ENCODE measurements at regions not wholly inside any gene's neighbourhood (a gene's known extent, or its start where the extent isn't known, plus 50 kb on each side); places are given as distances from the start of the nearest gene placed in this dataset.

GRCh38 chr16:73483934-73484711 is 436.2 kb upstream of the ZFHX3 start:
- Mint-ChIP-seq H3K27ac (no peak overlapping the region), H3K36me3 (ENCODE audit: low read depth) (no peaks in the 10 kb centered on the region), H3K4me1 (no peaks in the 10 kb centered on the region), H3K27me3 (peaks cover 3% of the 10 kb centered on the region), H3K4me3 (no peak overlapping the region), H3K9me3 (peaks cover 11% of the 10 kb centered on the region)
- no peak for DNase-seq
- POLR2A ChIA-PET: no interaction called here
- CTCF ChIA-PET: no interaction called here

- H3K27ac Mint-ChIP-seq: no peak overlapping the region
- H3K4me1 Mint-ChIP-seq: no peaks in the 10 kb centered on the region
- ChIA-PET CTCF (no interaction called here), POLR2A (no interaction called here)
- peaks cover 3% of the 10 kb centered on the region for H3K27me3 Mint-ChIP-seq
- peaks cover 13% of the 10 kb centered on the region for H3K9me3 Mint-ChIP-seq
- no peak overlapping the region for H3K4me3 Mint-ChIP-seq
- no peak for DNase-seq
- no peaks in the 10 kb centered on the region for H3K36me3 Mint-ChIP-seq (ENCODE audit: low read depth)
Observed at GRCh38 chr16:73483076-73483791, 435.3 kb upstream of the ZFHX3 start.

- no peak overlapping the region for H3K27ac Mint-ChIP-seq
- H3K36me3 Mint-ChIP-seq (ENCODE audit: low read depth): no peaks in the 10 kb centered on the region
- POLR2A ChIA-PET: no interaction called here
- peaks cover 13% of the 10 kb centered on the region for H3K9me3 Mint-ChIP-seq
- no peak overlapping the region for H3K4me3 Mint-ChIP-seq
- peaks cover 3% of the 10 kb centered on the region for H3K27me3 Mint-ChIP-seq
- no peak for DNase-seq
- no peaks in the 10 kb centered on the region for H3K4me1 Mint-ChIP-seq
- CTCF ChIA-PET: no interaction called here
Observed at GRCh38 chr16:73482310-73482709, 434.4 kb upstream of the ZFHX3 start.

- CTCF ChIA-PET: no interaction called here
Observed at GRCh38 chr16:73480381-73480780, 432.5 kb upstream of the ZFHX3 start.

GRCh38 chr16:73473713-73474112 is 425.8 kb upstream of the ZFHX3 start:
- ChIA-PET POLR2A (no interaction called here), CTCF (no interaction called here)
- Mint-ChIP-seq H3K4me3 (no peak overlapping the region), H3K27ac (no peak overlapping the region), H3K36me3 (ENCODE audit: low read depth) (no peaks in the 10 kb centered on the region), H3K27me3 (no peaks in the 10 kb centered on the region), H3K4me1 (no peaks in the 10 kb centered on the region), H3K9me3 (no peaks in the 10 kb centered on the region)
- DNase-seq: no peak

More at GRCh38 chr16:73480381-73480780, 432.5 kb upstream of the ZFHX3 start:
- Mint-ChIP-seq H3K4me3 (no peak overlapping the region), H3K27ac (no peak overlapping the region), H3K36me3 (ENCODE audit: low read depth) (no peaks in the 10 kb centered on the region), H3K4me1 (no peaks in the 10 kb centered on the region), H3K27me3 (peaks cover 3% of the 10 kb centered on the region), H3K9me3 (peaks cover 10% of the 10 kb centered on the region)
- POLR2A ChIA-PET: no interaction called here
- DNase-seq: no peak

- ChIA-PET POLR2A (no interaction called here), CTCF (no interaction called here)
- Mint-ChIP-seq H3K9me3 (peaks cover 15% of the 10 kb centered on the region), H3K4me3 (no peak overlapping the region), H3K27ac (no peak overlapping the region), H3K36me3 (ENCODE audit: low read depth) (no peaks in the 10 kb centered on the region), H3K27me3 (no peaks in the 10 kb centered on the region), H3K4me1 (no peaks in the 10 kb centered on the region)
- no peak for DNase-seq
Observed at GRCh38 chr16:73464834-73465233, 416.9 kb upstream of the ZFHX3 start.

- CTCF ChIA-PET: no interaction called here
- DNase-seq: no peak
- Mint-ChIP-seq H3K36me3 (ENCODE audit: low read depth) (no peaks in the 10 kb centered on the region), H3K4me1 (no peaks in the 10 kb centered on the region), H3K9me3 (peaks cover 12% of the 10 kb centered on the region), H3K4me3 (no peak overlapping the region), H3K27me3 (no peaks in the 10 kb centered on the region), H3K27ac (no peak overlapping the region)
- POLR2A ChIA-PET: no interaction called here
Observed at GRCh38 chr16:73459586-73459985, 411.7 kb upstream of the ZFHX3 start.

GRCh38 chr16:73457851-73458250 is 409.9 kb upstream of the ZFHX3 start:
- no peaks in the 10 kb centered on the region for H3K4me1 Mint-ChIP-seq
- ChIA-PET CTCF (no interaction called here), POLR2A (no interaction called here)
- H3K9me3 Mint-ChIP-seq: peaks cover 5% of the 10 kb centered on the region
- DNase-seq: no peak
- no peak overlapping the region for H3K27ac Mint-ChIP-seq
- no peak overlapping the region for H3K4me3 Mint-ChIP-seq
- no peaks in the 10 kb centered on the region for H3K27me3 Mint-ChIP-seq
- no peaks in the 10 kb centered on the region for H3K36me3 Mint-ChIP-seq (ENCODE audit: low read depth)

- POLR2A ChIA-PET: no interaction called here
- Mint-ChIP-seq H3K4me1 (no peaks in the 10 kb centered on the region), H3K36me3 (ENCODE audit: low read depth) (no peaks in the 10 kb centered on the region), H3K27me3 (no peaks in the 10 kb centered on the region), H3K4me3 (no peak overlapping the region), H3K9me3 (peaks cover 21% of the 10 kb centered on the region), H3K27ac (no peak overlapping the region)
- CTCF ChIA-PET: no interaction called here
- DNase-seq: no peak
Observed at GRCh38 chr16:73448970-73449369, 401.0 kb upstream of the ZFHX3 start.

GRCh38 chr16:73447846-73448245 is 399.9 kb upstream of the ZFHX3 start:
- ChIA-PET POLR2A (no interaction called here), CTCF (no interaction called here)
- H3K27me3 Mint-ChIP-seq: no peaks in the 10 kb centered on the region
- no peak overlapping the region for H3K4me3 Mint-ChIP-seq
- no peaks in the 10 kb centered on the region for H3K4me1 Mint-ChIP-seq
- no peak for DNase-seq
- H3K9me3 Mint-ChIP-seq: peaks cover 28% of the 10 kb centered on the region
- no peaks in the 10 kb centered on the region for H3K36me3 Mint-ChIP-seq (ENCODE audit: low read depth)
- H3K27ac Mint-ChIP-seq: no peak overlapping the region

GRCh38 chr16:73434621-73435020 is 386.7 kb upstream of the ZFHX3 start:
- no peaks in the 10 kb centered on the region for H3K36me3 Mint-ChIP-seq (ENCODE audit: low read depth)
- no peak overlapping the region for H3K27ac Mint-ChIP-seq
- ChIA-PET POLR2A (no interaction called here), CTCF (no interaction called here)
- no peak for DNase-seq
- H3K4me3 Mint-ChIP-seq: no peak overlapping the region
- no peaks in the 10 kb centered on the region for H3K27me3 Mint-ChIP-seq
- H3K4me1 Mint-ChIP-seq: no peaks in the 10 kb centered on the region
- H3K9me3 Mint-ChIP-seq: peaks cover 5% of the 10 kb centered on the region

GRCh38 chr16:73433731-73434307 is 385.9 kb upstream of the ZFHX3 start:
- Mint-ChIP-seq H3K4me1 (no peaks in the 10 kb centered on the region), H3K27me3 (no peaks in the 10 kb centered on the region), H3K4me3 (no peak overlapping the region), H3K27ac (no peak overlapping the region), H3K36me3 (ENCODE audit: low read depth) (no peaks in the 10 kb centered on the region), H3K9me3 (peaks cover 5% of the 10 kb centered on the region)
- ChIA-PET CTCF (no interaction called here), POLR2A (no interaction called here)
- DNase-seq: no peak

GRCh38 chr16:73432850-73433730 is 385.2 kb upstream of the ZFHX3 start:
- no peaks in the 10 kb centered on the region for H3K4me1 Mint-ChIP-seq
- POLR2A ChIA-PET: no interaction called here
- H3K4me3 Mint-ChIP-seq: no peak overlapping the region
- CTCF ChIA-PET: no interaction called here
- no peaks in the 10 kb centered on the region for H3K27me3 Mint-ChIP-seq
- peaks cover 5% of the 10 kb centered on the region for H3K9me3 Mint-ChIP-seq
- H3K27ac Mint-ChIP-seq: no peak overlapping the region
- no peak for DNase-seq
- H3K36me3 Mint-ChIP-seq (ENCODE audit: low read depth): no peaks in the 10 kb centered on the region

Data from activated CD4-positive, alpha-beta memory T cell treated with anti-CD3 and anti-CD28 coated beads, Interleukin-2, amount 10 ng/mL, durations not matched to agents 7 days and 5 days (primary cell).